ENCODE measurements at regions not wholly inside any gene's neighbourhood (a gene's known extent, or its start where the extent isn't known, plus 50 kb on each side); places are given as distances from the start of the nearest gene placed in this dataset.

DNA sequence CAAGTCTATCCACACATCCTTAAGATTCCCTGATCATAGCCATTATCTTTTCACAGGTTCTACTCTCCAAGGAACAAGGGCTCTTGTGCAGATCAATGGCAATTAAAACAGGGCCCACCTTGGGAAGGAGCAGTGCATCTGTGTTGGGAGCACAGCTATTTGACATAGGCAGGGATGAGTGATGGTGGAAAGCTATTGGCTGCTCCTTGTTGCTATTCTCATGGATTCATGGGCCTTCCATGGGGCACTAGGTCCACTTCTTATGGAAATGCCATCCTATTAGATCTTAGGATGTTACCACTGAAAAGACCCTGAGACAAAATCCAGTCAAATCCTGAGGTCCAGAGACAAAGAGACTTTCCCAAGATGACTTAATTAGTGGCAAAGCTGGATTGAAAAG lies 148.6 kb upstream of the MTNR1B start:
- TF ChIP-seq, protein P1, sequence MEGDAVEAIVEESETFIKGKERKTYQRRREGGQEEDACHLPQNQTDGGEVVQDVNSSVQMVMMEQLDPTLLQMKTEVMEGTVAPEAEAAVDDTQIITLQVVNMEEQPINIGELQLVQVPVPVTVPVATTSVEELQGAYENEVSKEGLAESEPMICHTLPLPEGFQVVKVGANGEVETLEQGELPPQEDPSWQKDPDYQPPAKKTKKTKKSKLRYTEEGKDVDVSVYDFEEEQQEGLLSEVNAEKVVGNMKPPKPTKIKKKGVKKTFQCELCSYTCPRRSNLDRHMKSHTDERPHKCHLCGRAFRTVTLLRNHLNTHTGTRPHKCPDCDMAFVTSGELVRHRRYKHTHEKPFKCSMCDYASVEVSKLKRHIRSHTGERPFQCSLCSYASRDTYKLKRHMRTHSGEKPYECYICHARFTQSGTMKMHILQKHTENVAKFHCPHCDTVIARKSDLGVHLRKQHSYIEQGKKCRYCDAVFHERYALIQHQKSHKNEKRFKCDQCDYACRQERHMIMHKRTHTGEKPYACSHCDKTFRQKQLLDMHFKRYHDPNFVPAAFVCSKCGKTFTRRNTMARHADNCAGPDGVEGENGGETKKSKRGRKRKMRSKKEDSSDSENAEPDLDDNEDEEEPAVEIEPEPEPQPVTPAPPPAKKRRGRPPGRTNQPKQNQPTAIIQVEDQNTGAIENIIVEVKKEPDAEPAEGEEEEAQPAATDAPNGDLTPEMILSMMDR (IDR thresholded peaks at IDR 0.05): no peak
- no peak for TF ChIP-seq POLR2A (IDR thresholded peaks at IDR 0.05)

All from Peyer's patch (tissue), 4 donors.